ENCODE measurements at regions not wholly inside any gene's neighbourhood (a gene's known extent, or its start where the extent isn't known, plus 50 kb on each side); places are given as distances from the start of the nearest gene placed in this dataset.

- no peak overlapping the region for H3K27ac ChIP-seq (ENCODE audit: low read depth, low read length, poor library complexity, severe bottlenecking)
- TF ChIP-seq CTCF (IDR thresholded peaks at IDR 0.05; ENCODE audit: low read length): no peak
- TF ChIP-seq EZH2 (IDR thresholded peaks at IDR 0.05; ENCODE audit: borderline replicate concordance, low read length): no peak
- H3K4me2 ChIP-seq (ENCODE audit: low read length): no peak overlapping the region
- H3K9me3 ChIP-seq (ENCODE audit: low read length): no peaks in the 10 kb centered on the region
- H4K20me1 ChIP-seq (ENCODE audit: insufficient read depth, low read length): no peaks in the 10 kb centered on the region
- H3K79me2 ChIP-seq (ENCODE audit: insufficient read depth, low read length): no peaks in the 10 kb centered on the region
- H2AFZ ChIP-seq (ENCODE audit: low read length): no peak overlapping the region
- no peaks in the 10 kb centered on the region for H3K36me3 ChIP-seq (ENCODE audit: insufficient read depth, low read length)
- no peaks in the 10 kb centered on the region for H3K27me3 ChIP-seq (ENCODE audit: insufficient read depth, low read length)
- no peak overlapping the region for H3K4me3 ChIP-seq (ENCODE audit: low read depth, low read length, poor library complexity, severe bottlenecking)
- no peaks in the 10 kb centered on the region for H3K4me1 ChIP-seq (ENCODE audit: insufficient read depth, low read length, severe bottlenecking)
- H3F3A ChIP-seq (ENCODE audit: insufficient read depth, low read length): no peaks in the 10 kb centered on the region
- no peaks in the 10 kb centered on the region for H3K9me2 ChIP-seq (ENCODE audit: low read depth, low read length)
- no peak overlapping the region for H3K9ac ChIP-seq (ENCODE audit: low read length)
Measured at GRCh38 chr3:137294839-137295238, 337.1 kb downstream of the IL20RB start.

- Histone ChIP-seq H3K27me3 (ENCODE audit: insufficient read depth, low read length) (no peaks in the 10 kb centered on the region), H3K36me3 (ENCODE audit: insufficient read depth, low read length) (no peaks in the 10 kb centered on the region), H3K4me2 (ENCODE audit: low read length) (no peak overlapping the region), H3K79me2 (ENCODE audit: insufficient read depth, low read length) (no peaks in the 10 kb centered on the region), H3K9ac (ENCODE audit: low read length) (no peak overlapping the region), H3K4me3 (ENCODE audit: low read depth, low read length, poor library complexity, severe bottlenecking) (no peak overlapping the region), H2AFZ (ENCODE audit: low read length) (no peak overlapping the region), H3K4me1 (ENCODE audit: insufficient read depth, low read length, severe bottlenecking) (no peaks in the 10 kb centered on the region), H3K9me2 (ENCODE audit: low read depth, low read length) (no peaks in the 10 kb centered on the region), H3K27ac (ENCODE audit: low read depth, low read length, poor library complexity, severe bottlenecking) (no peak overlapping the region), H3F3A (ENCODE audit: insufficient read depth, low read length) (no peaks in the 10 kb centered on the region), H4K20me1 (ENCODE audit: insufficient read depth, low read length) (no peaks in the 10 kb centered on the region), H3K9me3 (ENCODE audit: low read length) (no peaks in the 10 kb centered on the region)
- no peak for TF ChIP-seq EZH2 (IDR thresholded peaks at IDR 0.05; ENCODE audit: borderline replicate concordance, low read length)
Measured at GRCh38 chr3:137295336-137295735, 337.6 kb downstream of the IL20RB start.

- Histone ChIP-seq H3K9me3 (ENCODE audit: low read length) (no peaks in the 10 kb centered on the region), H3K9me2 (ENCODE audit: low read depth, low read length) (no peaks in the 10 kb centered on the region), H4K20me1 (ENCODE audit: insufficient read depth, low read length) (no peaks in the 10 kb centered on the region), H3K4me2 (ENCODE audit: low read length) (no peak overlapping the region), H3K79me2 (ENCODE audit: insufficient read depth, low read length) (no peaks in the 10 kb centered on the region), H2AFZ (ENCODE audit: low read length) (no peak overlapping the region), H3K27me3 (ENCODE audit: insufficient read depth, low read length) (no peaks in the 10 kb centered on the region), H3F3A (ENCODE audit: insufficient read depth, low read length) (no peaks in the 10 kb centered on the region), H3K36me3 (ENCODE audit: insufficient read depth, low read length) (no peaks in the 10 kb centered on the region), H3K4me3 (ENCODE audit: low read depth, low read length, poor library complexity, severe bottlenecking) (no peak overlapping the region), H3K4me1 (ENCODE audit: insufficient read depth, low read length, severe bottlenecking) (no peaks in the 10 kb centered on the region), H3K9ac (ENCODE audit: low read length) (no peak overlapping the region), H3K27ac (ENCODE audit: low read depth, low read length, poor library complexity, severe bottlenecking) (no peak overlapping the region)
- no peak for TF ChIP-seq EZH2 (IDR thresholded peaks at IDR 0.05; ENCODE audit: borderline replicate concordance, low read length)
- no peak for TF ChIP-seq CTCF (IDR thresholded peaks at IDR 0.05; ENCODE audit: low read length)
Measured at GRCh38 chr3:137296116-137296515, 338.3 kb downstream of the IL20RB start.

- no peaks in the 10 kb centered on the region for H3K9me3 ChIP-seq (ENCODE audit: low read length)
- no peak overlapping the region for H3K4me2 ChIP-seq (ENCODE audit: low read length)
- H3K27ac ChIP-seq (ENCODE audit: low read depth, low read length, poor library complexity, severe bottlenecking): no peak overlapping the region
- H3F3A ChIP-seq (ENCODE audit: insufficient read depth, low read length): no peaks in the 10 kb centered on the region
- TF ChIP-seq CTCF (IDR thresholded peaks at IDR 0.05; ENCODE audit: low read length) (no peak), EZH2 (IDR thresholded peaks at IDR 0.05; ENCODE audit: borderline replicate concordance, low read length) (no peak)
- H3K79me2 ChIP-seq (ENCODE audit: insufficient read depth, low read length): no peaks in the 10 kb centered on the region
- no peaks in the 10 kb centered on the region for H3K9me2 ChIP-seq (ENCODE audit: low read depth, low read length)
- H3K36me3 ChIP-seq (ENCODE audit: insufficient read depth, low read length): no peaks in the 10 kb centered on the region
- no peak overlapping the region for H3K4me3 ChIP-seq (ENCODE audit: low read depth, low read length, poor library complexity, severe bottlenecking)
- H4K20me1 ChIP-seq (ENCODE audit: insufficient read depth, low read length): no peaks in the 10 kb centered on the region
- no peak overlapping the region for H3K9ac ChIP-seq (ENCODE audit: low read length)
- H3K27me3 ChIP-seq (ENCODE audit: insufficient read depth, low read length): no peaks in the 10 kb centered on the region
- no peaks in the 10 kb centered on the region for H3K4me1 ChIP-seq (ENCODE audit: insufficient read depth, low read length, severe bottlenecking)
- no peak overlapping the region for H2AFZ ChIP-seq (ENCODE audit: low read length)
Measured at GRCh38 chr3:137297770-137298169, 340.0 kb downstream of the IL20RB start.

Data from OCI-LY1 (cell line).